ENCODE measurements at regions not wholly inside any gene's neighbourhood (a gene's known extent, or its start where the extent isn't known, plus 50 kb on each side); places are given as distances from the start of the nearest gene placed in this dataset.

DNA sequence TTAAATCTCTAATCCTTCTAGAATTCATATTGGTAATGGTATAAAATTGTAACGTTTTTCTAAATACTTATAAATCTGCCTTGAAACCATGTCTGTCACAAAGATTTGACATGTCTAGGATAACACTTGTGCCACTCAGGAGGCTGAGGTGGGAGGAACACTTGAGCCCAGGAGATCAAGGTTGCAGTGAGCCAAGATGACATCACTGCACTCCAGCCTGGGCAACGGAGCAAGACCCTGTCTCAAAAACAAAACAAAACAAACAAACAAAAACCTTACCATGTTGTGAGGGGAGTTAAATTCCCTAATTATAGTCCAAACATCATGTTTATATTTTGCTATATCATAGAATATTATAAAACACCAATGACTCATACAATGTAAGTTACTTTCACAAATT lies 317.5 kb upstream of the SOX5 start:
- H3K27ac ChIP-seq (ENCODE audit: insufficient read depth, low read depth, low read length), result no peak overlapping the region
- no peaks in the 10 kb centered on the region for H3K79me2 ChIP-seq (ENCODE audit: control insufficient read depth, insufficient read depth, low read length)
- FAIRE-seq, result no peak
- H3K27me3 ChIP-seq (ENCODE audit: control insufficient read depth in 2 of 2, insufficient read depth in 2 of 2, low read length in 2 of 2), result no peaks in the 10 kb centered on the region
- H3K4me3 ChIP-seq (replicated peaks in 1 of 3; ENCODE audit: insufficient read depth in 1 of 3, low read depth in 1 of 3, low read length in 3 of 3), result no peak overlapping the region
- H3K36me3 ChIP-seq (ENCODE audit: control insufficient read depth in 2 of 2, extremely low read depth in 1 of 2, insufficient read depth in 2 of 2, low read length in 2 of 2), result no peaks in the 10 kb centered on the region
- no peak overlapping the region for H3K9ac ChIP-seq (replicated peaks; ENCODE audit: extremely low read depth, insufficient read depth, low read length)
- no peaks in the 10 kb centered on the region for H4K20me1 ChIP-seq (replicated peaks; ENCODE audit: control insufficient read depth, extremely low read depth, insufficient read depth, low read length)
- H3K9me1 ChIP-seq (replicated peaks; ENCODE audit: control insufficient read depth, extremely low read depth, insufficient read depth, low read length), result no peaks in the 10 kb centered on the region
- no peak for DNase-seq (ENCODE audit: low read depth, low spot score)
- BruUV-seq (replicated peaks), result no TSS peak
- intact Hi-C loops (cut with micrococcal nuclease) (no loop called here), dilution Hi-C loops (cut with MboI; ENCODE audit: extremely low pct_ligation_motif_present, low sequenced_read_pairs) (no loop called here)
- TF ChIP-seq POLR2AphosphoS5 (IDR thresholded peaks at IDR 0.05; ENCODE audit: insufficient read depth, low read depth, low read length) (no peak), JUN (IDR thresholded peaks at IDR 0.05; ENCODE audit: borderline replicate concordance, insufficient read depth, insufficient read length, low read depth) (no peak), POLR2A (IDR thresholded peaks at IDR 0.05; ENCODE audit: low read depth, low read length) (no peak), FOS (IDR thresholded peaks at IDR 0.05; ENCODE audit: borderline replicate concordance, insufficient read depth, low read length) (no peak), MYC (IDR thresholded peaks at IDR 0.05; ENCODE audit: low read depth, low read length) (no peak), GATA2 (IDR thresholded peaks at IDR 0.05; ENCODE audit: insufficient read depth, insufficient read length, low read depth, low read length) (no peak), EZH2 (IDR thresholded peaks at IDR 0.05; ENCODE audit: borderline replicate concordance, low read depth, low read length, severe bottlenecking) (no peak)
- TF ChIP-seq, protein P1, sequence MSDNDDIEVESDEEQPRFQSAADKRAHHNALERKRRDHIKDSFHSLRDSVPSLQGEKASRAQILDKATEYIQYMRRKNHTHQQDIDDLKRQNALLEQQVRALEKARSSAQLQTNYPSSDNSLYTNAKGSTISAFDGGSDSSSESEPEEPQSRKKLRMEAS (IDR thresholded peaks at IDR 0.05; ENCODE audit: insufficient read depth, insufficient read length), result no peak
- TF ChIP-seq, protein P2, sequence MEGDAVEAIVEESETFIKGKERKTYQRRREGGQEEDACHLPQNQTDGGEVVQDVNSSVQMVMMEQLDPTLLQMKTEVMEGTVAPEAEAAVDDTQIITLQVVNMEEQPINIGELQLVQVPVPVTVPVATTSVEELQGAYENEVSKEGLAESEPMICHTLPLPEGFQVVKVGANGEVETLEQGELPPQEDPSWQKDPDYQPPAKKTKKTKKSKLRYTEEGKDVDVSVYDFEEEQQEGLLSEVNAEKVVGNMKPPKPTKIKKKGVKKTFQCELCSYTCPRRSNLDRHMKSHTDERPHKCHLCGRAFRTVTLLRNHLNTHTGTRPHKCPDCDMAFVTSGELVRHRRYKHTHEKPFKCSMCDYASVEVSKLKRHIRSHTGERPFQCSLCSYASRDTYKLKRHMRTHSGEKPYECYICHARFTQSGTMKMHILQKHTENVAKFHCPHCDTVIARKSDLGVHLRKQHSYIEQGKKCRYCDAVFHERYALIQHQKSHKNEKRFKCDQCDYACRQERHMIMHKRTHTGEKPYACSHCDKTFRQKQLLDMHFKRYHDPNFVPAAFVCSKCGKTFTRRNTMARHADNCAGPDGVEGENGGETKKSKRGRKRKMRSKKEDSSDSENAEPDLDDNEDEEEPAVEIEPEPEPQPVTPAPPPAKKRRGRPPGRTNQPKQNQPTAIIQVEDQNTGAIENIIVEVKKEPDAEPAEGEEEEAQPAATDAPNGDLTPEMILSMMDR (IDR thresholded peaks at IDR 0.05; ENCODE audit: extremely low read depth in 1 of 2, insufficient read depth in 1 of 2, low read depth in 1 of 2, low read length in 2 of 2), result no peak
- ChIA-PET CTCF (no interaction called here), POLR2A (no interaction called here)
- H2AFZ ChIP-seq (ENCODE audit: low read depth, low read length), result no peak overlapping the region
- H3K4me2 ChIP-seq (ENCODE audit: insufficient read depth, low read length), result no peak overlapping the region
- no peaks in the 10 kb centered on the region for H3K9me3 ChIP-seq (replicated peaks; ENCODE audit: control insufficient read depth, insufficient read depth, low read length)
- H3K4me1 ChIP-seq (ENCODE audit: control insufficient read depth, extremely low read depth, insufficient read depth, low read length), result no peaks in the 10 kb centered on the region
